Activated B cell treated with CpG ODN at 0.5 μM for 24 hours (primary cell): ENCODE measurements at regions not wholly inside any gene's neighbourhood (a gene's known extent, or its start where the extent isn't known, plus 50 kb on each side); places are given as distances from the start of the nearest gene placed in this dataset.

Experiments
- ATAC-seq: fragments of 200-7000 bp; cut with Tn5 transposase; one replicate; pipeline ENCODE4 v1.10.0; 2021; ENCODE audit warnings: low read depth, mild to moderate bottlenecking, moderate library complexity
- CTCF ChIA-PET: fragments of 350-600 bp; sonication (Branson Sonifier 250); formaldehyde crosslinking; loops from one replicate; lab custom pipeline; 2021; ENCODE audit warnings: antibody characterized with exemption; lab: Charles Lee
- POLR2A ChIA-PET: fragments of 350-600 bp; sonication (Branson Sonifier 250); formaldehyde crosslinking; loops from one replicate; lab custom pipeline; 2021; ENCODE audit warnings: antibody characterized with exemption; lab: Charles Lee
- DNase-seq: peaks from one replicate; pipeline ENCODE4 v3.0.0; 2022
- H3K27ac Mint-ChIP-seq: one replicate; pipeline ENCODE4 v1.8.0; 2020; ENCODE audit warnings: mixed read lengths
- H3K27me3 Mint-ChIP-seq: one replicate; pipeline ENCODE4 v1.8.0; 2021; ENCODE audit warnings: mixed read lengths
- H3K36me3 Mint-ChIP-seq: one replicate; pipeline ENCODE4 v1.8.0; 2021; ENCODE audit warnings: low read depth, mixed read lengths
- H3K4me1 Mint-ChIP-seq: one replicate; pipeline ENCODE4 v1.8.0; 2021; ENCODE audit warnings: mixed read lengths
- H3K4me3 Mint-ChIP-seq: one replicate; pipeline ENCODE4 v1.8.0; 2020; ENCODE audit warnings: mild to moderate bottlenecking, mixed read lengths
- H3K9me3 Mint-ChIP-seq: one replicate; pipeline ENCODE4 v1.8.0; 2020; ENCODE audit warnings: mixed read lengths
- CTCF ChIP-seq: fragments of 200-600 bp; IDR thresholded peaks from one replicate; pipeline ENCODE4 v1.8.0; 2022; ENCODE audit warnings: antibody characterized with exemption, mild to moderate bottlenecking
- intact Hi-C: fragments of 100-400 bp; cut with micrococcal nuclease; formaldehyde crosslinking; loops from one replicate; pipeline ENCODE4 v1.15.1; 2024

DNA sequence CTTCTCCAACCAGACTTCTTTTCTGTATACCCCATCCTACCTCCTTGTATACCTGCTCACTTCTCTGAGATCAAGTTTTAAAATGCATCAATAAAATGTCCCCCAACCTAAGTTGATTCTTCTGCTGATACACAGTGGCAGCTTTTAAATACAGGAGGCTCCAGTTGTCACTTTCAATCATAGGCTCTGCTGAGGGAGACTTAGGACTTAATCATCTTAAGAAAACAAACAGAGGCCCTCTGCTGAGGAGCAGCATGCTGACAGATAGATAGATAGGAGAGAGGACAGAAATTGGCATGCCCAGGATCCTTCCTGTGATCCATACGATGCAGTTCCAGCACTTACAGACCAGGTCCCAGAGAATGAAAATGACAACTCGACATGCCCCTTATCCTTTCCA, 311.0 kb upstream of the PROX1 start:
- no peaks in the 10 kb centered on the region for H3K36me3 Mint-ChIP-seq
- no peaks in the 10 kb centered on the region for H3K4me1 Mint-ChIP-seq
- H3K27ac Mint-ChIP-seq, result no peak overlapping the region
- DNase-seq (no peak), ATAC-seq (no peak)
- CTCF ChIA-PET, result no interaction called here
- no peaks in the 10 kb centered on the region for H3K27me3 Mint-ChIP-seq
- H3K9me3 Mint-ChIP-seq, result no peaks in the 10 kb centered on the region
- TF ChIP-seq CTCF, result no peak
- POLR2A ChIA-PET, result no interaction called here
- intact Hi-C loops, result no loop called here
- no peak overlapping the region for H3K4me3 Mint-ChIP-seq

DNA sequence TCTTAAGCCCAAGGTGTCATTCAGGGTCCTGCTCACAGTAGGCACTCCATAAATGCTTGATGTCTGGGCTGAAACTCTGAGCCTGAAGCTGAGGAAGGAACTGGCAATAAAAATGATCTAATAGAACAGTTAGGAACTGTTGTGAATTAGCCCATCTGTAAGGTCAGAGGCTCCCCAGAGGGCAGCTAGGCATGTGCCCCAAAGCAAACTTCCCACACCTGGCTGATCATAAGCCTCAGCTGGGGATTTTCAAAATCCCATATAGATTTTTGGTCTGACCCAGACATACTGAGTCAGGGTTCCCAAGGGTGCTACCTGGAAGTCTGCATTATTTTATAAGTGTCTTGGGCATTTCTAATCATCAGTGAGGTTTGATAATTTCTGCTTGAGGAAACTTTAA, 309.4 kb upstream of the PROX1 start:
- ATAC-seq (no peak), DNase-seq (no peak)
- H3K27me3 Mint-ChIP-seq, result no peaks in the 10 kb centered on the region
- no peaks in the 10 kb centered on the region for H3K4me1 Mint-ChIP-seq
- intact Hi-C loops, result no loop called here
- H3K27ac Mint-ChIP-seq, result no peak overlapping the region
- H3K36me3 Mint-ChIP-seq, result no peaks in the 10 kb centered on the region
- H3K4me3 Mint-ChIP-seq, result no peak overlapping the region
- no peaks in the 10 kb centered on the region for H3K9me3 Mint-ChIP-seq
- POLR2A ChIA-PET, result no interaction called here
- TF ChIP-seq CTCF, result no peak
- CTCF ChIA-PET, result no interaction called here

DNA sequence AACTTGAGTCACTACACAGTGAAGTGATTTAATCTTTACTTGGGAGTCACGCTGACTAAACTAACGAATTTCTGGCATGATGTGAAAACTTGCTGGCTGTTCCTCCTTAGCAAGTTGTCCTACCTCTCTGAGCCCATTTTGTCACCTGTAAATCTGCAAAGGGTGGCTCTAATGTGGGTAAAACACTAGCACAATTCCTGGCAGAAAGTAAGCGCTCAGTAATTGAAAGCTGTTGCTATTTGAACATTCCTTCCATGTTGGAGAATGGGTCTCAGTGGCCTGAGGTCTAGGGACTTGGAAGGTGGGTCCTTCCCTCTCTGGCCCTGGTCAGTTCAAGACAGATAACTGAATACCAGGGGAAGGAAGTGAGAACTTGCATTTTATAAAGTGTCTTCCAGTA, 309.0 kb upstream of the PROX1 start:
- Mint-ChIP-seq H3K27ac (no peak overlapping the region), H3K4me3 (no peak overlapping the region), H3K27me3 (no peaks in the 10 kb centered on the region), H3K9me3 (no peaks in the 10 kb centered on the region), H3K36me3 (no peaks in the 10 kb centered on the region), H3K4me1 (no peaks in the 10 kb centered on the region)
- ChIA-PET POLR2A (no interaction called here), CTCF (no interaction called here)
- intact Hi-C loops, result no loop called here
- DNase-seq (no peak), ATAC-seq (no peak)
- TF ChIP-seq CTCF, result no peak

DNA sequence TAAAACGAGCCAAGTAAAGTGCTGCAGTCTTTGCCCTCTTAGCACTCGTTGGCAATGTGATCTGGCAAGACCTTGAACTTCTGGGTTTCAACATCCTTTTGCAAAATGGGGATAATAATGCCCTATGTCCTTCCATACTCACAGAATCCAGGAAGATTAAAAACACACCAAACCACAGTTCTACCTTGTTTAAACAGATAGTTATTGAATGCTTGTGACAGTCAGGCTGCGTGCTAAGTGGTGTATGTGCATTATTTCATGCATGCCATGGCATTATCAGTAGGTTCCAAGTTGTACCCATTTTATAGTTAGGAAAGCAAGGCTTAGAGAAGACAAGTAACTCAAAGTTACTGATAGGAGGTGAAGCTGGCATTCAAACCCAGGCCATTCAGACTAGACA, 308.6 kb upstream of the PROX1 start:
- Mint-ChIP-seq H3K9me3 (no peaks in the 10 kb centered on the region), H3K27me3 (no peaks in the 10 kb centered on the region), H3K4me1 (no peaks in the 10 kb centered on the region), H3K4me3 (no peak overlapping the region), H3K36me3 (no peaks in the 10 kb centered on the region), H3K27ac (no peak overlapping the region)
- CTCF ChIA-PET, result no interaction called here
- POLR2A ChIA-PET, result no interaction called here
- intact Hi-C loops, result no loop called here
- no peak for TF ChIP-seq CTCF
- no peak for DNase-seq
- no peak for ATAC-seq

DNA sequence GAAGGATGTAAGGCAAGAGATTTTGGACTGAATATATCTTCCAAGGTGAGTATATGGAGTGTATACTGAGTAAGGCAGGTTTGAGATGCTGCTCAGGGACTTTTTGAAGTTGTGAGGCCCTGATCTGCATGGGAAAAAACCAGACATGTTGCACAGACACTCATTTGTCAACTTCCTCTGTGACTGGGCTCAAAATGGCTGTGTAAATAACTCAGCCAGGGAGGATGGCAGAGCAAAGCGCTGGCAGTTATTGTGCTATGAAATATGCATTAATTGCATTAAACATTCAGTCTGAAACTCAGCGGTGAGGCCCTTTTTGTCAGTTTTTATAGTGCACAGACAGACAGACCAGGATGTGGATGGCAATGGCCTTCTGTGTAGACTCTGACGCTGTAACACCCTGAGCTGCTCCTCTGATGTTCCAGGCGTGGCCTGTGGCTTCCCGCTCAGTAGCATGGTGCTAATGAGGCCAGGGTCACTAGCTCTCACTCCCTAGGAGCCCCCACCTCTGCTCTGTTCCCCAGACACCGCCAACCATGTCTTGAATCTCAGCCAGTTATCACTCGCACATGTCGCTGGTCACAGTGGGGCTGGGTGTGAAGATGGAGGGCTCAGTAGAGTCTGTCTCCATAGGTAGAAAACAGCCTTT, 307.0 kb upstream of the PROX1 start:
- Mint-ChIP-seq H3K27ac (no peak overlapping the region), H3K36me3 (no peaks in the 10 kb centered on the region), H3K4me3 (no peak overlapping the region), H3K4me1 (no peaks in the 10 kb centered on the region), H3K9me3 (no peaks in the 10 kb centered on the region), H3K27me3 (no peaks in the 10 kb centered on the region)
- intact Hi-C loops, result no loop called here
- ChIA-PET CTCF (no interaction called here), POLR2A (no interaction called here)
- no peak for TF ChIP-seq CTCF
- ATAC-seq, result no peak
- no peak for DNase-seq
